ENCODE measurements at regions not wholly inside any gene's neighbourhood (a gene's known extent, or its start where the extent isn't known, plus 50 kb on each side); places are given as distances from the start of the nearest gene placed in this dataset.

GRCh38 chr2:150309311-150310080 is 178.0 kb downstream of the RND3 start:
- DNase-seq, result no peak

GRCh38 chr2:150307258-150307657 is 180.2 kb downstream of the RND3 start:
- no peak for DNase-seq

- no peak for DNase-seq
Measured at GRCh38 chr2:150303281-150303680, 184.2 kb downstream of the RND3 start.

DNA sequence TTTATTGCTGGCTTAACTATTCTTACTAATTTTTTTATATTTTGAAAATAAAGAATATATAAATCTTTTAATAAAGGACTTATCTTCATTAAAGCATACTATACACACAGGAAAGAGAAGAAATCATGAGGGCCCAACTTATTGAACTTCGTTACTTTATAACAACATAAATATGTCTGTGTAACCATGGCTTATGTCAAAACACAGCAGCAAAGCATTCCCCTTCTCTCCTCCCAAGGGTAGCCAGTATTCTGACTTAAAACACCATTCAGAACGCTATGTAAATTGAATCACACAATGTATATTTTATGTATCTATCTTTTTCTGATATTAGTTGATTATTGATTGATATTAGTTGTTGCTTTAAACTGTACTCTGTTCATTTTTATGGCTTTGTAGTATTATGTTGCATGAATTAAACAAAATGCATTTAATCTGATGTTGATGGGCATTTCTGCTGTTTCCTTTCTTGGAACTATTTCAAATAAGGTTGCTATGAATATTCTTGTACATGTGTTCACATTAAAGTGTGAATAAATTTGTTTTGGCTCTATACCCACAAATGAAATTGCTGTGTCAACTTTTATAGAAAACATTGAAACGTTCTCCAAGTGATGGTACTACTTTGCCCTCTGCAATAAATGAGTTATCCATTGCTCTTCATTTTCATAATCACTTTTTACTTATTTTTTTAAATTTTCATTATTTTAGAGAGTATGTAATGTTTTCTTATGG is 188.7 kb downstream of the RND3 start:
- no peak for DNase-seq

DNA sequence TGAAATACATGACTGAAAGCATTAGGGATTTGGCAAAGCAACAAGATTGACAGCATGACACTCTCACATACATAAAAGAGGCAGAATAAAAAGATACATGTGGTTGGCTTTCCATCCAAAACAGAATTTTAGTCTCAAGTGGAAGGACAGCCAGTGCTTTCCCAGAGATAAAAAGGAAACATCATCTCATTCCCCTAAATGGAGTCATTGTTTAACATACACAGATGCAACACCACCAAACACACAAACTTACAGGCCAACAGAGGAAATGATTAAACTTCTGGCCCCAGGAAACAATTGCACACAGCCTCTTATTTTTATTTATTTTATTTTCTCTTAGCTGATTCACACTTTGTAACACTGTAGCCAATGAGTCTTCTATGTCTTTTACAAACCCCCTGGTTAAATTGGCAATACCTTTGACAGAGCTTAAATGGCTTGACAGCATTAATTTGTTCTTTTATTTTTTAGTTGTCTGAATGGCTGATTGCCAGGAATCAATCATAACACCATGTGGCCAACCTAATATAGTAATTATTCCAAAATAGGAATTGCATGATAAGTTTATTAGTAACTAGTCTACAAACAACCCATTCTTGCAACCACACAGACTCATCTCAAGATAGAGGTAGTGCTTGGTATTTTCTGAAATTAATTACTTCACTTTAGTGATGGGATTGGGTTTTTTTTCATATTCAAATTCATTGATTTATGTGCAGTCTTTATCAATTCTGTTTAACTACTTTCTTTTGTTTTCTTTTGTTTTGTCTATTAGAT is 190.5 kb downstream of the RND3 start:
- no peak for DNase-seq

DNA sequence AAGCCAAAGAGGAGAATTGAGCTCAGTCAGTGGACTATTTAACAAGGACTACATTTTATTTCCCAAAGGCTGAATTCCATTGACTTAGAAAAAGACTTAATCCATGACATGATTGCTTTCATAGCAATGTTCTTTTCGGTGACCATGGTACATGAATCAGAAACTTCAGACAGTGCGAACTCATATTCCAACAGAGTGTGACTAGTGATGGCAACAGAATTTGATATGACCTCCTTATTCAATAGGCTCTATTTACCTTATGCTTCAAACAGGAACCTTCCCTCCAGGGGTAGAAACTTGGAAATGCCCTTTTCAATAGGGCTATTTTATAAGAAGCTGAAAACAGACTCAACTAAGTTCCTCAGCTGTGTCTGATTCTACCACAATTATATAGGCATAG is 191.9 kb downstream of the RND3 start:
- DNase-seq, result no peak

- no peak for DNase-seq
Measured at GRCh38 chr2:150293771-150294170, 193.7 kb downstream of the RND3 start.

GRCh38 chr2:150292807-150293206 is 194.7 kb downstream of the RND3 start:
- no peak for DNase-seq

GRCh38 chr2:150292192-150292591 is 195.3 kb downstream of the RND3 start:
- DNase-seq, result no peak

DNA sequence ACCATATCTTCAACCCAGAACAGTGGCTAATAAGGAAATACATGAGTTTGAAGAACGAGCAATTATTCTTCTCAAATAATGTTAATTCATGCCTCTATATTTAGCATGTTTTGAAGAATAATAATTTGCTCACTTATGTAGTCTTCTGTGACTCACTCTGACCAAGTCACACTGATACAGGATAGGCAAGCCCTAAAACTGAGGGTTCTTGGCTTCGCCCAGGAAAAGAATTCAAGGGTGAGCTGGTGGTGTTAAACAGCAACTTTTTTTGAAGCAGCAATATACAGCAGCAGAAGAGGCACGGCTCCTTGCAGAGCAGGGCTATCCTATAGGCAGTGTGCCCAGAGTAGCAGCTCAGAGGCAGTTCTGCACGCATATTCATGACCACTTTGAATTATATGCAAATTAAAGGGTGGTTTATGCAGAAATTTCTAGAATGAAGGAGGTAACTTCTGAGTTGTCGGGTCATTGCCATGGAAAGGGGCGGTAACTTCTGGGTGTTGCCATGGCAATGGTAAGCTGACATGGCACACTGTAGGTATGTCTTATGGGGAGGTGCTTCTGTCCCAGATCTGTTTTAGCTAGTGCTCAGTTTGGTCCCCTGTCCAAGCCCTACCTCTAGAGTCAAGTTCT is 200.6 kb downstream of the RND3 start:
- no peak for DNase-seq

- DNase-seq, result no peak
Measured at GRCh38 chr2:150284116-150284515, 203.4 kb downstream of the RND3 start.

- no peak for DNase-seq
Measured at GRCh38 chr2:150282771-150283371, 204.6 kb downstream of the RND3 start.

GRCh38 chr2:150282357-150282756 is 205.1 kb downstream of the RND3 start:
- DNase-seq, result no peak

GRCh38 chr2:150280231-150280630 is 207.2 kb downstream of the RND3 start:
- no peak for DNase-seq

DNA sequence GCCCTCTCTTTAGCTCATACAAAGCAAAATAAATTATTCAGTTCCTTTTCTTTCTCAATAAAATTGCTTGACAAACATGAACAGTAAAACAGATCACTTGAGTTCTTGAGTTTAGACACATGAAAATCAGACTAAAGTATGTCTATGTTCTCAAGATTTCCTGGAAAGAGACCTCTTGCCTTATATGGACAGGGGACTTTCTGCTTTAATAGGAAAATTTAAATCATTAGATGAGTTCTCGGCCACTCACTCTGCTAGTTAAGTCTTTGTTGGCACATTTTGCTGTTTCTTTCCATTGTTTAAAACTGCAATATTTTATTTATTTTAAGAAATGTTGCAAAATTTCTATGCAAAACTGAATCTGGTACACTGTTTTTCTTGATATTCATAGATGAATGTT is 207.8 kb downstream of the RND3 start:
- DNase-seq, result no peak

DNA sequence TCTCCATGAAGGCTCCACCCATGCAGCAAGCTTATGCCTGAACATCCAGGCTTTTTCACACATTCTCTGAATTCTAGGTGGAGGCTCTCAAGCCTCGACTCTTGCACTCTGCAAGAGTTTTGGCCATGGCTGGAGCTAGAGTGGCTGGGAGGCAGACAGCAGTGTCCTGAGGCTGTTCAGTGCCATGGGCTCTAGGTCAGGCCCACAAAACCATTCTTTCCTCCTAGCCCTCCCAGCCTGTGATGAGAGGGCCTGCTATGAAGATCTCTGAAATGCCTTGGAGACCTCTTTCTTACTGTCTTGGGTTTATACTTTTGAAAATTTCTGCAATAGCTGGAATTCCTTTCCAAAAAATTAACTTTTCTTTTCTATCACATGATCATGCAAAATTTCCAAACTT is 210.7 kb downstream of the RND3 start:
- no peak for DNase-seq

GRCh38 chr2:150274108-150274507 is 213.4 kb downstream of the RND3 start:
- no peak for DNase-seq

DNA sequence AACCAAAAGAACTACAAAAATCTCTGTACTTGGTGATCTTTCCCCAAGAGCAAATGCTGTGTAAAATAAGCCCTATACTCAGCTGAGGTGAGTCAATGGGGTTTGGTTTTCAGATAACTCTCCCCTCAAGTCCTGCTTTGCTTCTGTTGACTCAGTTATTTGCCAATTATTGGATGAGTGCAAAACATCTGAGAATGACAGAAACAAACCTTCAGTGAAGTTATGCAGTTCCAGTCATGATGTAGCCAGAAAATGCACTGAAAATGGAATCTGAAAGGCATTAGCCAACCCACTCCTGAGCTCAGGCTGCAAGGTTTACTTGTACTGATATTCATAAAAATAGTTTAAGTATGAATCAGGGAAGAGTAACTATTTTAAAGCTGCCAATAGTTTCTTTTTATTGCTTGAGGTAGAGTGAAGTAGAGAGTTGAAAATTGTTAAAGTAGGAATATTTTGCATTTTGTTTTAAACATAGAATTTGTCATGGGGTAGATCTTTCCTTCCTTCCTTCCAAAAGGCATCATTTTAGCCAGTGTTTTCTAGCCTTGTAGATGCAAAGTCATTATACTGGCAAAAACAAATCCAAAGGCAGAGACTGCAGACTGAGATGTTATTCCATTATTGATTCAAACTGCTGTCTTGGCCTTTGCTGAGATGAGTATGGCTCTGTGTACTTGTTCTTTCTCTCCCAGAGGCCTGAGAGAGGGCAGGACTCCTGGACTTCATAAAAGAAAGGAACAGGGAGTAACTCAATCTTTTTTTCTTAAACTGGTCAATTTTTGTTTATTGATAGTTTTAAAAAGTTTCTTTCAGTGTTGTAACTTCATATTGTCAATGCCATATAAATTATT is 215.3 kb downstream of the RND3 start:
- no peak for DNase-seq

- no peak for DNase-seq
Measured at GRCh38 chr2:150267651-150268415, 219.6 kb downstream of the RND3 start.

DNA sequence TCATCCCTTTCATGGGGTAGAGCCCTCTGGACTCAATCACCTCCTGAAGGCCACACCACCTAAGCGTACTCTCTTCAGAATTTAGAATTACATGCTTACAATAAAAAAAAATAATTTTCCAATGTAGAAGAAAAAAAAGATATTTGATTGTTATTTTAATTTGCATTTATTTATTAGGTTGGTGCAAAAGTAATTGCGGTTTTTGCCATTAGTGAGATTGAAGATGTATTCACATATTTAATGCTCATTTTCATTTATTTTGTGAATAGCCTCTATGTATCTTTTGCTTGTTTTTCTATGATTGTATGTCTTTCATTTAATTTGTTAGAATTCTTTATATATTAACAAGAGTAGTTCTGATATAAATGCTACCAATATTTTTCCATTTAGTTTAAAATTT is 220.5 kb downstream of the RND3 start:
- DNase-seq, result no peak

DNA sequence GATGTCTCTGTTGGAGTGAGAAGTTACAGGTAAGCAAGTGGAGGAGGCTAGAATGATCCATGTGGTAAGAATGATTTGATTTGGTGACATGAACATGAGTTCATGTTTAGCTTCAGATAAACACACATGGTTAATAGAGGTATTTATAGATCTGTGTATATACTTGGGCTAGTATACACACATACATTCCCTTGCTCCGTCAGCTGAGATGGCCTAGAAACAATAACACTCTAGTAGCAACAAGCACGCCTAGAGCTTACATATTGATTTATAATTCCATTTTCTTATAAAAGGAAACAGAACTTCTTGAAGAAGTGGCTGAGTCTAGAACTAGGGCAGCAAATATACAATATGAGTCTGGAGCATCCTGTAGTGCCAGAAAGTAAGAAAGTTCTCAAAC is 223.0 kb downstream of the RND3 start:
- DNase-seq, result no peak

Measured in SHP77 treated with DMSO at 0.1 percent for 48 hours (cell line).